ENCODE measurements at regions not wholly inside any gene's neighbourhood (a gene's known extent, or its start where the extent isn't known, plus 50 kb on each side); places are given as distances from the start of the nearest gene placed in this dataset.

GRCh38 chr12:91662021-91662420 lies 479.4 kb upstream of the DCN start:
- TF ChIP-seq EP300 (IDR thresholded peaks at IDR 0.05; ENCODE audit: low read depth) = no peak
- TF ChIP-seq POLR2AphosphoS5 (IDR thresholded peaks at IDR 0.05) = no peak
- no peak for TF ChIP-seq CTCF (IDR thresholded peaks at IDR 0.05)
